ENCODE measurements at regions not wholly inside any gene's neighbourhood (a gene's known extent, or its start where the extent isn't known, plus 50 kb on each side); places are given as distances from the start of the nearest gene placed in this dataset.

DNA sequence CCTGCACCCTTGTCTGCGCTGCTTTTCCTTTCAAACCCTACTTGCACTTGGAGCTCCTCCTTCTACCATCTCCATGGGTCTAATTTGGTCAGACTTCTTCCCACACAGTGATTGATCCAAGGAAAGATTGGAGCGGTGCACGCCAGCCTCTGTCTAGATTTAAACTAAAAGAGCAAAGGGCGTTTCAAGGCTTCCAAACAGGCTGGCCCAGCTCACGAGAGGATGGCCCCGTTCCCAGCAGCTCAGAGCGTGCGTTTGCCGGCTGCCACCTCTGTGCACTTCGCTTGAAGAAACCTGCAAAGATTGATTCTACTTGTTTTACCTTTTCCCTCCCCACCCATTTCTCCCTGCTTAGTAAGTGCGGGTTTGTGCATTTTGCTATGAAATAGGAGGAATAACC, 78.8 kb upstream of the ALKAL2 start:
- H3K79me2 ChIP-seq (ENCODE audit: low read length): no peaks in the 10 kb centered on the region
- no peak overlapping the region for H3K9ac ChIP-seq (ENCODE audit: low read length)
- CTCF ChIA-PET: no interaction called here
- no peak overlapping the region for H3K4me2 ChIP-seq (ENCODE audit: low read length)
- no peaks in the 10 kb centered on the region for H3K4me1 ChIP-seq (ENCODE audit: insufficient read depth, low read length)
- no peaks in the 10 kb centered on the region for H3F3A ChIP-seq (ENCODE audit: low read length, unreplicated experiment)
- H3K9me2 ChIP-seq (replicated peaks; ENCODE audit: low read length): no peaks in the 10 kb centered on the region
- H3K27ac ChIP-seq (ENCODE audit: low read length): no peak overlapping the region
- H3K9me3 ChIP-seq (ENCODE audit: low read length): no peaks in the 10 kb centered on the region
- no peaks in the 10 kb centered on the region for H3K36me3 ChIP-seq (ENCODE audit: low read depth, low read length)
- no peak for DNase-seq
- POLR2A ChIA-PET (ENCODE audit: unreplicated experiment): no interaction called here
- no peak for TF ChIP-seq EZH2 (IDR thresholded peaks at IDR 0.05; ENCODE audit: low read length, unreplicated experiment)
- TF ChIP-seq EZH2phosphoT487 (IDR thresholded peaks at IDR 0.05; ENCODE audit: borderline replicate concordance, low read length): no peak
- TF ChIP-seq, protein P1, sequence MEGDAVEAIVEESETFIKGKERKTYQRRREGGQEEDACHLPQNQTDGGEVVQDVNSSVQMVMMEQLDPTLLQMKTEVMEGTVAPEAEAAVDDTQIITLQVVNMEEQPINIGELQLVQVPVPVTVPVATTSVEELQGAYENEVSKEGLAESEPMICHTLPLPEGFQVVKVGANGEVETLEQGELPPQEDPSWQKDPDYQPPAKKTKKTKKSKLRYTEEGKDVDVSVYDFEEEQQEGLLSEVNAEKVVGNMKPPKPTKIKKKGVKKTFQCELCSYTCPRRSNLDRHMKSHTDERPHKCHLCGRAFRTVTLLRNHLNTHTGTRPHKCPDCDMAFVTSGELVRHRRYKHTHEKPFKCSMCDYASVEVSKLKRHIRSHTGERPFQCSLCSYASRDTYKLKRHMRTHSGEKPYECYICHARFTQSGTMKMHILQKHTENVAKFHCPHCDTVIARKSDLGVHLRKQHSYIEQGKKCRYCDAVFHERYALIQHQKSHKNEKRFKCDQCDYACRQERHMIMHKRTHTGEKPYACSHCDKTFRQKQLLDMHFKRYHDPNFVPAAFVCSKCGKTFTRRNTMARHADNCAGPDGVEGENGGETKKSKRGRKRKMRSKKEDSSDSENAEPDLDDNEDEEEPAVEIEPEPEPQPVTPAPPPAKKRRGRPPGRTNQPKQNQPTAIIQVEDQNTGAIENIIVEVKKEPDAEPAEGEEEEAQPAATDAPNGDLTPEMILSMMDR (conservative IDR thresholded peaks at IDR 0.05; ENCODE audit: low read depth, low read length): no peak
- no peak for ATAC-seq
- no peak overlapping the region for H2AFZ ChIP-seq (ENCODE audit: low read length)
- BruUV-seq (replicated peaks): no TSS peak
- intact Hi-C loops (cut with micrococcal nuclease): no loop called here
- peaks cover 85% of the 10 kb centered on the region for H3K27me3 ChIP-seq (ENCODE audit: low read length)
- H3K4me3 ChIP-seq (ENCODE audit: low read length): no peak overlapping the region
- no peaks in the 10 kb centered on the region for H4K20me1 ChIP-seq (ENCODE audit: low read length)

DNA sequence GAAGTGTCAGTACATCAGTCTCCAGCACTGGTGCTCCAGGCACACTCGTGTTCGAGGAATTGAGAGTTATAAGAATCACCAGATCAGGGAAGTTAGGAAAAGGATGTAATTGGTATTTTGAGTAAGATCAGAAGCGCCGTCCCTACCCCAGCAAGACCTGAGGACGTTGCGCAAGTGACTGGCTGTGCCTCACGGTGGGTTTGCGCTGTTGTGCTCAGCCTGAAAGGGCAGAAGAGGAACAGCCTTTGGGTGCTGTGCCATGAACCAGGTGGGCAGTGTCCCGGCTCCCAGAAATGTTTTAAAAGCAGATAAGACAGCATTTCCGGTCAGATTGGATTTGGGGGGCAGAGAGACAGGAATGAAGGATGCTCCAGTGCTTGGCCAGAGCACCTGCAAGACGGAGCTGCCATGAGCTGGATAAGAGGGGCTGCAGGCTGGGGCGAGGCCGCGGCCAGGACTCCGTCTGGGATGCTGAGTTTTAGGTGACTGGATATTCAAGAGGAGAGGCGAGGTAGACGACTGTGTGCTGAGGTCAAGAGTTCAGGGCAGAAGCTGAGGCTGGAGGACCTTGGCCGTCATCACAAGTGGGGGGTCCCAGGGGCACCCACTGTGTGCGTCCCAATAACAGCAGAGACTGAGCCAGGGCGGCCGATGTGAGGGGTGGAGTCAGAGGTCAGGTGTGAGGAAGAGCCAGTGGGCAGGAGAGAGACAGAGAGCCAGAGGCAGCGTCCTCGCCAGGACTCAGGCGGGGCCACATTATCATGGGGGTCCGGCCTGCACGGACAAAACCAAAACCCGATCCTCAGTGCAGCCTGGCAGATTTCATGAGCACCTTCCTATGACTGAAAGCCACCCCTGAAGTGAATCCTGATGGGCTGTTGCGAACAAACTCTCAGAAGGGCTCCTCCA, 77.7 kb upstream of the ALKAL2 start:
- no peaks in the 10 kb centered on the region for H3K79me2 ChIP-seq (ENCODE audit: low read length)
- no peaks in the 10 kb centered on the region for H3K4me1 ChIP-seq (ENCODE audit: insufficient read depth, low read length)
- no peaks in the 10 kb centered on the region for H3K9me2 ChIP-seq (replicated peaks; ENCODE audit: low read length)
- CTCF ChIA-PET: no interaction called here
- no peak overlapping the region for H3K9ac ChIP-seq (ENCODE audit: low read length)
- no peaks in the 10 kb centered on the region for H4K20me1 ChIP-seq (ENCODE audit: low read length)
- H3K4me2 ChIP-seq (ENCODE audit: low read length): no peak overlapping the region
- no peaks in the 10 kb centered on the region for H3K9me3 ChIP-seq (ENCODE audit: low read length)
- H3K4me3 ChIP-seq (ENCODE audit: low read length): no peak overlapping the region
- H3K27me3 ChIP-seq (ENCODE audit: low read length): peaks cover 84% of the 10 kb centered on the region
- intact Hi-C loops (cut with micrococcal nuclease): no loop called here
- H3K27ac ChIP-seq (ENCODE audit: low read length): no peak overlapping the region
- POLR2A ChIA-PET (ENCODE audit: unreplicated experiment): no interaction called here
- no peak overlapping the region for H2AFZ ChIP-seq (ENCODE audit: low read length)
- TF ChIP-seq EZH2 (IDR thresholded peaks at IDR 0.05; ENCODE audit: low read length, unreplicated experiment): no peak
- no peak for TF ChIP-seq EZH2phosphoT487 (IDR thresholded peaks at IDR 0.05; ENCODE audit: borderline replicate concordance, low read length)
- TF ChIP-seq, protein P1 (conservative IDR thresholded peaks at IDR 0.05; ENCODE audit: low read depth, low read length): no peak
- no peaks in the 10 kb centered on the region for H3K36me3 ChIP-seq (ENCODE audit: low read depth, low read length)
- BruUV-seq (replicated peaks): no TSS peak
- ATAC-seq (no peak), DNase-seq (no peak)
- H3F3A ChIP-seq (ENCODE audit: low read length, unreplicated experiment): no peaks in the 10 kb centered on the region

DNA sequence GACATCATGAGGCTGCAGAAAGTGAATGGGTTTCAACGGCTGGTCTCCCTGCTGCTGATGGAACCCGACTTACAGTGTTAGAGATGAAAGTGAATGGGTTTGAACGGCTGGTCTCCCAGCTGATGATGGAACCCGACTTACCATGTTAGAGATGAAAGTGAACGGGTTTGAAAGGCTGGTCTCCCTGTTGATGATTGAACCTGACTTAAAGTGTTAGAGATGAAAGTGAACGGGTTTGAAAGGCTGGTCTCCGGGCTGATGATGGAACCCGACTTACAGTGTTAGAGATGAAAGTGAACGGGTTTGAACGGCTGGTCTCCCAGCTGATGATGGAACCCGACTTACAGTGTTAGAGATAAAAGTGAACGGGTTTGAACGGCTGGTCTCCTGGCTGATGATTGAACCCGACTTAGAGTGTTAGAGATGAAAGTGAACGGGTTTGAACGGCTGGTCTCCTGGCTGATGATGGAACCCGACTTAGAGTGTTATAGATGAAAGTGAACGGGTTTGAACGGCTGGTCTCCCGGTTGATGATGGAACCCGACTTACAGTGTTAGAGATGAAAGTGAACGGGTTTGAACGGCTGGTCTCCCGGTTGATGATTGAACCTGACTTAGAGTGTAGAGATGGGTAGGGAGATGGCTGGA, 76.1 kb upstream of the ALKAL2 start:
- H3K4me3 ChIP-seq (ENCODE audit: low read length): no peak overlapping the region
- H3K79me2 ChIP-seq (ENCODE audit: low read length): no peaks in the 10 kb centered on the region
- H3K4me2 ChIP-seq (ENCODE audit: low read length): no peak overlapping the region
- ATAC-seq (no peak), DNase-seq (no peak)
- H3K9me3 ChIP-seq (ENCODE audit: low read length): no peaks in the 10 kb centered on the region
- TF ChIP-seq EZH2 (IDR thresholded peaks at IDR 0.05; ENCODE audit: low read length, unreplicated experiment) (peak; percentile 98), EZH2phosphoT487 (IDR thresholded peaks at IDR 0.05; ENCODE audit: borderline replicate concordance, low read length) (0 out of 2 replicates have a peak, but pooled peaks have one; percentile 47)
- TF ChIP-seq, protein P1 (conservative IDR thresholded peaks at IDR 0.05; ENCODE audit: low read depth, low read length): no peak
- H3K4me1 ChIP-seq (ENCODE audit: insufficient read depth, low read length): no peaks in the 10 kb centered on the region
- ChIA-PET CTCF (no interaction called here), POLR2A (ENCODE audit: unreplicated experiment) (no interaction called here)
- H3K36me3 ChIP-seq (ENCODE audit: low read depth, low read length): no peaks in the 10 kb centered on the region
- no peak overlapping the region for H3K9ac ChIP-seq (ENCODE audit: low read length)
- H2AFZ ChIP-seq (ENCODE audit: low read length): no peak overlapping the region
- H3F3A ChIP-seq (ENCODE audit: low read length, unreplicated experiment): no peaks in the 10 kb centered on the region
- peaks cover 94% of the 10 kb centered on the region for H3K27me3 ChIP-seq (ENCODE audit: low read length)
- no peaks in the 10 kb centered on the region for H4K20me1 ChIP-seq (ENCODE audit: low read length)
- intact Hi-C loops (cut with micrococcal nuclease): no loop called here
- no peaks in the 10 kb centered on the region for H3K9me2 ChIP-seq (replicated peaks; ENCODE audit: low read length)
- BruUV-seq (replicated peaks): no TSS peak
- no peak overlapping the region for H3K27ac ChIP-seq (ENCODE audit: low read length)

All from PC-3 (cell line).